ENCODE measurements at regions not wholly inside any gene's neighbourhood (a gene's known extent, or its start where the extent isn't known, plus 50 kb on each side); places are given as distances from the start of the nearest gene placed in this dataset.

- DNase-seq (ENCODE audit: extremely low read depth, low read depth) = no peak
Measured at GRCh38 chr11:92739491-92739890, 230.0 kb upstream of the MTNR1B start.

GRCh38 chr11:92740276-92740675 is 229.2 kb upstream of the MTNR1B start:
- no peak for DNase-seq (ENCODE audit: extremely low read depth, low read depth)

GRCh38 chr11:92744929-92745585 is 224.4 kb upstream of the MTNR1B start:
- DNase-seq (ENCODE audit: extremely low read depth, low read depth) = no peak

- no peak for DNase-seq (ENCODE audit: extremely low read depth, low read depth)
Measured at GRCh38 chr11:92750794-92751193, 218.7 kb upstream of the MTNR1B start.

GRCh38 chr11:92751594-92751993 is 217.9 kb upstream of the MTNR1B start:
- DNase-seq (ENCODE audit: extremely low read depth, low read depth) = no peak

GRCh38 chr11:92752122-92752521 is 217.3 kb upstream of the MTNR1B start:
- DNase-seq (ENCODE audit: extremely low read depth, low read depth) = no peak

GRCh38 chr11:92753161-92753560 is 216.3 kb upstream of the MTNR1B start:
- no peak for DNase-seq (ENCODE audit: extremely low read depth, low read depth)

GRCh38 chr11:92758241-92758780 is 211.1 kb upstream of the MTNR1B start:
- DNase-seq (ENCODE audit: extremely low read depth, low read depth) = no peak

GRCh38 chr11:92759571-92760214 is 209.8 kb upstream of the MTNR1B start:
- no peak for DNase-seq (ENCODE audit: extremely low read depth, low read depth)

GRCh38 chr11:92762121-92762540 is 207.3 kb upstream of the MTNR1B start:
- no peak for DNase-seq (ENCODE audit: extremely low read depth, low read depth)

- no peak for DNase-seq (ENCODE audit: extremely low read depth, low read depth)
Measured at GRCh38 chr11:92763336-92763735, 206.1 kb upstream of the MTNR1B start.

GRCh38 chr11:92764128-92764527 is 205.3 kb upstream of the MTNR1B start:
- DNase-seq (ENCODE audit: extremely low read depth, low read depth) = no peak

GRCh38 chr11:92765082-92765840 is 204.2 kb upstream of the MTNR1B start:
- no peak for DNase-seq (ENCODE audit: extremely low read depth, low read depth)

GRCh38 chr11:92765965-92766371 is 203.5 kb upstream of the MTNR1B start:
- no peak for DNase-seq (ENCODE audit: extremely low read depth, low read depth)

GRCh38 chr11:92766698-92767097 is 202.8 kb upstream of the MTNR1B start:
- no peak for DNase-seq (ENCODE audit: extremely low read depth, low read depth)

- no peak for DNase-seq (ENCODE audit: extremely low read depth, low read depth)
Measured at GRCh38 chr11:92767416-92767815, 202.0 kb upstream of the MTNR1B start.

GRCh38 chr11:92768121-92768840 is 201.2 kb upstream of the MTNR1B start:
- DNase-seq (ENCODE audit: extremely low read depth, low read depth) = no peak

GRCh38 chr11:92769112-92769511 is 200.3 kb upstream of the MTNR1B start:
- DNase-seq (ENCODE audit: extremely low read depth, low read depth) = no peak

- no peak for DNase-seq (ENCODE audit: extremely low read depth, low read depth)
Measured at GRCh38 chr11:92770419-92770818, 199.0 kb upstream of the MTNR1B start.

- no peak for DNase-seq (ENCODE audit: extremely low read depth, low read depth)
Measured at GRCh38 chr11:92770981-92771380, 198.5 kb upstream of the MTNR1B start.

GRCh38 chr11:92771701-92772100 is 197.8 kb upstream of the MTNR1B start:
- DNase-seq (ENCODE audit: extremely low read depth, low read depth) = no peak

All from NCI-H460 (cell line).